SK-N-SH treated with all-trans-retinoic acid at 6 μM for 48 hours (cell line): ENCODE measurements at regions not wholly inside any gene's neighbourhood (a gene's known extent, or its start where the extent isn't known, plus 50 kb on each side); places are given as distances from the start of the nearest gene placed in this dataset.

Experiments
- ATAC-seq: fragments of 200-7000 bp; cut with Tn5 transposase; 3 replicates; pipeline ENCODE4 v1.9.1; 2020; ENCODE audit warnings: mild to moderate bottlenecking, moderate library complexity
- BACH2 ChIP-seq: fragments of 250-450 bp; sonication (Bioruptor Pico); IDR thresholded peaks from 2 replicates; pipeline ENCODE4 v1.9.0; 2021; ENCODE audit warnings: mild to moderate bottlenecking, borderline replicate concordance
- ESRRG ChIP-seq: fragments of 250-450 bp; sonication (Bioruptor Pico); IDR thresholded peaks from 2 replicates; pipeline ENCODE4 v1.6.1; 2021; ENCODE audit warnings: mild to moderate bottlenecking
- GLIS3 ChIP-seq: fragments of 250-450 bp; sonication (Bioruptor Pico); IDR thresholded peaks from 2 replicates; pipeline ENCODE4 v1.5.0; 2020; ENCODE audit warnings: mild to moderate bottlenecking, moderate library complexity
- ISL1 ChIP-seq: fragments of 250-450 bp; sonication (Bioruptor Pico); IDR thresholded peaks from 2 replicates; pipeline ENCODE4 v2.1.2; 2022; ENCODE audit warnings: mild to moderate bottlenecking, moderate library complexity
- OSR1 ChIP-seq: fragments of 250-450 bp; sonication (Bioruptor Pico); IDR thresholded peaks from 2 replicates; pipeline ENCODE4 v1.8.0; 2022; ENCODE audit warnings: moderate library complexity, mild to moderate bottlenecking, inconsistent platforms
- PPARA ChIP-seq: fragments of 250-450 bp; sonication (Bioruptor Pico); IDR thresholded peaks from 2 replicates; pipeline ENCODE4 v1.5.0; 2020; ENCODE audit warnings: mild to moderate bottlenecking, borderline replicate concordance
- TCF4 ChIP-seq: fragments of 250-450 bp; sonication (Bioruptor Pico); IDR thresholded peaks from 2 replicates; pipeline ENCODE4 v1.8.0; 2021; ENCODE audit warnings: mild to moderate bottlenecking, moderate library complexity, borderline replicate concordance
- TOX ChIP-seq: fragments of 250-450 bp; sonication (Bioruptor Pico); IDR thresholded peaks from 2 replicates; pipeline ENCODE4 v1.8.0; 2021; ENCODE audit warnings: mild to moderate bottlenecking, moderate library complexity, borderline replicate concordance
- ZC3H10 ChIP-seq: fragments of 250-450 bp; sonication (Bioruptor Pico); IDR thresholded peaks from 2 replicates; pipeline ENCODE4 v1.5.1; 2021; ENCODE audit warnings: mild to moderate bottlenecking, moderate library complexity
- ZFP30 ChIP-seq: fragments of 450-650 bp; formaldehyde crosslinking; IDR thresholded peaks from 2 replicates; pipeline ENCODE4 v1.5.0; 2022; ENCODE audit warnings: mild to moderate bottlenecking, moderate library complexity
- ZNF565 ChIP-seq: fragments of 450-650 bp; formaldehyde crosslinking; conservative IDR thresholded peaks from 2 replicates; pipeline ENCODE4 v1.5.0; 2020; ENCODE audit warnings: low read depth, mild to moderate bottlenecking, moderate library complexity
- ZNF8 ChIP-seq: fragments of 450-650 bp; formaldehyde crosslinking; IDR thresholded peaks from 2 replicates; pipeline ENCODE4 v1.5.0; 2020; ENCODE audit warnings: mild to moderate bottlenecking, moderate library complexity
- TF ChIP-seq, protein P1 (sequence below): fragments of 250-450 bp; sonication (Bioruptor Pico); IDR thresholded peaks from 2 replicates; pipeline ENCODE4 v1.5.1; 2021; ENCODE audit warnings: mild to moderate bottlenecking, moderate library complexity
- TF ChIP-seq, protein P2 (sequence below): fragments of 250-450 bp; sonication (Bioruptor Pico); IDR thresholded peaks from 2 replicates; pipeline ENCODE4 v1.8.0; 2020; ENCODE audit warnings: mild to moderate bottlenecking, moderate library complexity, borderline replicate concordance
- TF ChIP-seq, protein P3 (sequence below): fragments of 250-450 bp; sonication (Bioruptor Pico); IDR thresholded peaks from 2 replicates; pipeline ENCODE4 v1.5.1; 2020; ENCODE audit warnings: low read depth, mild to moderate bottlenecking, moderate library complexity
- TF ChIP-seq, protein P4 (sequence below): fragments of 250-450 bp; sonication (Bioruptor Pico); IDR thresholded peaks from 2 replicates; pipeline ENCODE4 v1.5.0; 2020; ENCODE audit warnings: mild to moderate bottlenecking, moderate library complexity
- TF ChIP-seq, protein P5 (sequence below): fragments of 250-450 bp; sonication (Bioruptor Pico); IDR thresholded peaks from 2 replicates; pipeline ENCODE4 v1.8.0; 2021; ENCODE audit warnings: low read depth, mild to moderate bottlenecking, moderate library complexity, borderline replicate concordance

DNA sequence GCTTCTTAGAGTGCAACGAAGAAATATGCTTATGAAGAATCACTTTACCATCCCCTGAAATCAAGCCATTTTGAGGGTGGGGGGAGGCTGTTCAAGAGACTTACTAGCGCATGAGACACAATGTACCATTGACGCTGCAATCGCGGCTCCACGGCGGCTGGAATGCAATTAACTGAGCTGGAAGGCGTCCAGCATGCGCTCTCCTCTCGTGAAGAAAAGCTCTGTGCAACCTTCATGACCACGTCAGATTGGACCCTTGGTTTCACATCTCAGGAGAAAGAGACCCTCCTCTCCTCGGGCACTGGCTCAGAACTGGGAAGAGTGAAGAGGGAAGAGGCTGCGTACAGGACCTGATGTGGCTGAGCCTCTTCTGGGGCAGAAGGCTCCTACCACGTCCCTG, 138.5 kb upstream of the IRX2 start:
- no peak for ATAC-seq
- TF ChIP-seq TOX (CRISPR knock-in tag), result no peak
- no peak for TF ChIP-seq ESRRG (CRISPR knock-in tag)
- TF ChIP-seq ZNF565 (CRISPR knock-in tag), result no peak
- TF ChIP-seq BACH2, result no peak
- TF ChIP-seq ZC3H10 (CRISPR knock-in tag), result no peak
- no peak for TF ChIP-seq PPARA (CRISPR knock-in tag)
- TF ChIP-seq TCF4, result no peak
- TF ChIP-seq, protein P1, sequence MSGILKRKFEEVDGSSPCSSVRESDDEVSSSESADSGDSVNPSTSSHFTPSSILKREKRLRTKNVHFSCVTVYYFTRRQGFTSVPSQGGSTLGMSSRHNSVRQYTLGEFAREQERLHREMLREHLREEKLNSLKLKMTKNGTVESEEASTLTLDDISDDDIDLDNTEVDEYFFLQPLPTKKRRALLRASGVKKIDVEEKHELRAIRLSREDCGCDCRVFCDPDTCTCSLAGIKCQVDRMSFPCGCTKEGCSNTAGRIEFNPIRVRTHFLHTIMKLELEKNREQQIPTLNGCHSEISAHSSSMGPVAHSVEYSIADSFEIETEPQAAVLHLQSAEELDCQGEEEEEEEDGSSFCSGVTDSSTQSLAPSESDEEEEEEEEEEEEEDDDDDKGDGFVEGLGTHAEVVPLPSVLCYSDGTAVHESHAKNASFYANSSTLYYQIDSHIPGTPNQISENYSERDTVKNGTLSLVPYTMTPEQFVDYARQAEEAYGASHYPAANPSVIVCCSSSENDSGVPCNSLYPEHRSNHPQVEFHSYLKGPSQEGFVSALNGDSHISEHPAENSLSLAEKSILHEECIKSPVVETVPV (CRISPR knock-in tag), result no peak
- TF ChIP-seq ZNF8, result no peak
- TF ChIP-seq, protein P2, sequence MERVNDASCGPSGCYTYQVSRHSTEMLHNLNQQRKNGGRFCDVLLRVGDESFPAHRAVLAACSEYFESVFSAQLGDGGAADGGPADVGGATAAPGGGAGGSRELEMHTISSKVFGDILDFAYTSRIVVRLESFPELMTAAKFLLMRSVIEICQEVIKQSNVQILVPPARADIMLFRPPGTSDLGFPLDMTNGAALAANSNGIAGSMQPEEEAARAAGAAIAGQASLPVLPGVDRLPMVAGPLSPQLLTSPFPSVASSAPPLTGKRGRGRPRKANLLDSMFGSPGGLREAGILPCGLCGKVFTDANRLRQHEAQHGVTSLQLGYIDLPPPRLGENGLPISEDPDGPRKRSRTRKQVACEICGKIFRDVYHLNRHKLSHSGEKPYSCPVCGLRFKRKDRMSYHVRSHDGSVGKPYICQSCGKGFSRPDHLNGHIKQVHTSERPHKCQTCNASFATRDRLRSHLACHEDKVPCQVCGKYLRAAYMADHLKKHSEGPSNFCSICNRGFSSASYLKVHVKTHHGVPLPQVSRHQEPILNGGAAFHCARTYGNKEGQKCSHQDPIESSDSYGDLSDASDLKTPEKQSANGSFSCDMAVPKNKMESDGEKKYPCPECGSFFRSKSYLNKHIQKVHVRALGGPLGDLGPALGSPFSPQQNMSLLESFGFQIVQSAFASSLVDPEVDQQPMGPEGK, result no peak
- no peak for TF ChIP-seq OSR1
- TF ChIP-seq, protein P3, sequence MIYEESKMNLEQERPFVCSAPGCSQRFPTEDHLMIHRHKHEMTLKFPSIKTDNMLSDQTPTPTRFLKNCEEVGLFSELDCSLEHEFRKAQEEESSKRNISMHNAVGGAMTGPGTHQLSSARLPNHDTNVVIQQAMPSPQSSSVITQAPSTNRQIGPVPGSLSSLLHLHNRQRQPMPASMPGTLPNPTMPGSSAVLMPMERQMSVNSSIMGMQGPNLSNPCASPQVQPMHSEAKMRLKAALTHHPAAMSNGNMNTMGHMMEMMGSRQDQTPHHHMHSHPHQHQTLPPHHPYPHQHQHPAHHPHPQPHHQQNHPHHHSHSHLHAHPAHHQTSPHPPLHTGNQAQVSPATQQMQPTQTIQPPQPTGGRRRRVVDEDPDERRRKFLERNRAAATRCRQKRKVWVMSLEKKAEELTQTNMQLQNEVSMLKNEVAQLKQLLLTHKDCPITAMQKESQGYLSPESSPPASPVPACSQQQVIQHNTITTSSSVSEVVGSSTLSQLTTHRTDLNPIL (CRISPR knock-in tag), result no peak

DNA sequence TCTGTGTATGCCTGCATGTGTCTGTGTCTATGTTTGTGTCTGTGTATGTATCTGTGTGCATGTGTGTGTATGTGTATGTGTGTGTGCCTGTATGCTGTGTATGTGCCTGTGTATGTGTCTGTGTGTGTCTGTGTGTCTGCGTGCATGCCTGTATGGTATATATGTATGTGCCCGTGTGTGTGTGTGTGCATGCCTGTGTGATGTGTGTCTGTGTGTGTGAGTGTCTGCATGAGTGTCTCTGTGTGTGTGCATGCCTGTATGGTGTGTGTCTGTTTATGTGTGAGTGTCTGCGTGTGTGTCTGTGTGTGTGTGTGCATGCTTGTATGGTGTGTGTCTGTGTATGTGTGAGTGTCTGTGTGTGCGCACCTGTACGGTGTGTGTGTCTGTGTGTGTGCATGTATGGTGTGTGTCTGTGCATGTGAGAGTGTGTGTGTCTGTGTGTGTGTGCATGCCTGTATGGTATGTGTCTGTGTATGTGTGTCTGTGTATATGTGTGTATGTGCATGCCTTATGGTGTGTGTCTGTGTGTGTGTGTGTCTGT, 137.1 kb upstream of the IRX2 start:
- no peak for ATAC-seq
- TF ChIP-seq OSR1, result no peak
- TF ChIP-seq ZFP30 (CRISPR knock-in tag), result no peak

DNA sequence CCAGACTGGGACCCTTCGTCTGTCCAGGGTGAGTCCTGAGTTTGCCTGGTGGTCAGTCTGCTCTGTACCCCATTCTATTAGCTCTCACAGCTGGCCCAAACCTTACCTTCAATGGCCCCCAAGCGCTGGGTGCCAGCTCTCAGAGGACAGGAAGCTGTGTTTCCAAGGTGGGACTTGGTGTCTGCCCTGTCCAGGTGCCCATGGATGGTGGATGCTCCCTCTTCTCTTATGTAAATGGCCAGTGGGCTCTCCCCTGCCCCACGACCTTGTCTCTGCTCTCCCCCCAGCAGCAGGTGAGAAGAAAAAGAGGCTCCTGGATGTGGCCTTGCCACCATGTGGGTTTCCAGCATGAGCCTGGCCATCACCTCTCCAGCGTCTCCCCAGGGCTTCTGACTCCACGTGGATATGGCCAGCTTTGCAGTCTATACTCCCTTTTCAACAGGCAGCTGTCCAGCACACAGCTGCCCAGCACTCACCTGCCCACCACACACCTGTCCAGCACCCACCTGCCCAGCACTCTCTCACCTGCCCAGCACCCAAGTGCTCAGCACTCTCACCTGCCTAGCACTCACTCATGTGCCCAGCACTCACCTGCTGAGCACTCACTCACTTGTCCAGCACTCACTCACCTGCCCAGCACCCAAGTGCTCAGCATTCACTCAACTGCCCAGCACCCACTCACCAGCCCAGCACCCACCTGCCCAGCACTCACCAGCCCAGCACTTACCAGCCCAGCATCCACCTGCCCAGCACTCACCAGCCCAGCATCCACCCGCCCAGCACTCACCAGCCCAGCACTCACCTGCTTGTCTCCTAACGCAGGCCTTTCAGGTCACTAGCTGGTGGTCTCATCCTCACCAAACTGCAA, 136.2 kb upstream of the IRX2 start:
- no peak for ATAC-seq

DNA sequence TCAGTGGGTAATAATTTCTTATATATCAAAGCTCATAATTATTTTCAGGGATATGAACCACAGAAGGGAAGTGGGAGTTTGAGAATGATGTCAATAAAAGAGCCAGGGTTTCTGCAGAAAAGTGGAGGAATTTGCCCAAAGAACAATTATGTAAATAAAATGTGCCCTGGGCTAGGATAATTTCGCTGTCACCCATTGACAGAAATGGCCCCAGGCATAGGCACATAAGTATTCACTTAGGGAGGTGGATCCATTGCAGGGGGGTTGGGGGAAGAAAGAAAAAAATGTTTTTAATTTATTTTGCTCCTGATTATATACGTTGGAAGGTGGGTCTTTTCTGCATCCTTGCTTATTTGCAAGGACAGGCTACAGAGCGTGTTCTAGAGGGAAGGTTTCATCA, 135.1 kb upstream of the IRX2 start:
- no peak for TF ChIP-seq TCF4
- no peak for TF ChIP-seq TOX (CRISPR knock-in tag)
- ATAC-seq, result no peak

More for the DNA sequence above, 136.2 kb upstream of the IRX2 start:
- TF ChIP-seq OSR1 (no peak), ISL1 (CRISPR knock-in tag) (no peak), ZNF565 (CRISPR knock-in tag) (no peak), PPARA (CRISPR knock-in tag) (no peak)

DNA sequence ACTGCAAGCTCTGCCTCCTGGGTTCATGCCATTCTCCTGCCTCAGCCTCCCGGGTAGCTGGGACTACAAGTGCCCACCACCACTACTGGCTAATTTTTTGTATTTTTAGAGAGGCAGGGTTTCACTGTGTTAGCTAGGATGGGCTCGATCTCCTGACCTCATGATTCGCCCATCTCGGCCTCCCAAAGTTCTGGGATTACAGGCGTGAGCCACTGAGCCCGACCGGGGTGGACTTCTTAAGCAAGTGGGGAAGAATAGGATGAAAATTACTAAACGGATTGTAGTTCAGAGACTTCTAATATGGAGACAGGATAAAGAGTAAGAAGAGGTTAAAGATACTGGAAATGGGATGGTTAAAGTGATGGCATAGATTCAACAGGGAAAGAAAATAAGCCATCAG, 132.3 kb upstream of the IRX2 start:
- ATAC-seq, result no peak
- no peak for TF ChIP-seq TOX (CRISPR knock-in tag)
- no peak for TF ChIP-seq ZFP30 (CRISPR knock-in tag)
- TF ChIP-seq ZNF565 (CRISPR knock-in tag), result no peak

DNA sequence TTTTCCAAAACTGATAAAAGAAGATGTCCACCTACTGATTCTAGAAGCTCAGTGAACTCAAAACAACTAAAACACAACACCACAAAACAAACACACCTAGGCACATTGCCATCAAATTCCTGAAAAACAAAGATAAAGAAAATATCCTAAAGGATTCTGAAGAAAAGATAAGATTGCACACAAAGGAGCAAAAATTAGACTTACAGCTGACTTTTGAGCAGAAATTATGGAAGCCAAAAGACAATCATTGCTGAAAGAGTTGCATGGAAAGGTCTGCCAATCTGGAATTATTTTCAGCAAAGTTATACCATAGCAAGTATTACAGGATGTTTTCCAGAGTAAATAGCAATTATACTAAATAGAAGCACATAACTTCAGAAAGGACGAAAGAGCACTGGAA, 128.2 kb upstream of the IRX2 start:
- no peak for ATAC-seq
- TF ChIP-seq BACH2 (no peak), TCF4 (no peak), TOX (CRISPR knock-in tag) (no peak), ZC3H10 (CRISPR knock-in tag) (no peak), GLIS3 (CRISPR knock-in tag) (no peak)
- TF ChIP-seq, protein P2, result no peak
- TF ChIP-seq, protein P3 (CRISPR knock-in tag), result no peak
- TF ChIP-seq, protein P4, sequence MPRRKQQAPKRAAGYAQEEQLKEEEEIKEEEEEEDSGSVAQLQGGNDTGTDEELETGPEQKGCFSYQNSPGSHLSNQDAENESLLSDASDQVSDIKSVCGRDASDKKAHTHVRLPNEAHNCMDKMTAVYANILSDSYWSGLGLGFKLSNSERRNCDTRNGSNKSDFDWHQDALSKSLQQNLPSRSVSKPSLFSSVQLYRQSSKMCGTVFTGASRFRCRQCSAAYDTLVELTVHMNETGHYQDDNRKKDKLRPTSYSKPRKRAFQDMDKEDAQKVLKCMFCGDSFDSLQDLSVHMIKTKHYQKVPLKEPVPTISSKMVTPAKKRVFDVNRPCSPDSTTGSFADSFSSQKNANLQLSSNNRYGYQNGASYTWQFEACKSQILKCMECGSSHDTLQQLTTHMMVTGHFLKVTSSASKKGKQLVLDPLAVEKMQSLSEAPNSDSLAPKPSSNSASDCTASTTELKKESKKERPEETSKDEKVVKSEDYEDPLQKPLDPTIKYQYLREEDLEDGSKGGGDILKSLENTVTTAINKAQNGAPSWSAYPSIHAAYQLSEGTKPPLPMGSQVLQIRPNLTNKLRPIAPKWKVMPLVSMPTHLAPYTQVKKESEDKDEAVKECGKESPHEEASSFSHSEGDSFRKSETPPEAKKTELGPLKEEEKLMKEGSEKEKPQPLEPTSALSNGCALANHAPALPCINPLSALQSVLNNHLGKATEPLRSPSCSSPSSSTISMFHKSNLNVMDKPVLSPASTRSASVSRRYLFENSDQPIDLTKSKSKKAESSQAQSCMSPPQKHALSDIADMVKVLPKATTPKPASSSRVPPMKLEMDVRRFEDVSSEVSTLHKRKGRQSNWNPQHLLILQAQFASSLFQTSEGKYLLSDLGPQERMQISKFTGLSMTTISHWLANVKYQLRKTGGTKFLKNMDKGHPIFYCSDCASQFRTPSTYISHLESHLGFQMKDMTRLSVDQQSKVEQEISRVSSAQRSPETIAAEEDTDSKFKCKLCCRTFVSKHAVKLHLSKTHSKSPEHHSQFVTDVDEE (CRISPR knock-in tag), result no peak
- TF ChIP-seq, protein P5, sequence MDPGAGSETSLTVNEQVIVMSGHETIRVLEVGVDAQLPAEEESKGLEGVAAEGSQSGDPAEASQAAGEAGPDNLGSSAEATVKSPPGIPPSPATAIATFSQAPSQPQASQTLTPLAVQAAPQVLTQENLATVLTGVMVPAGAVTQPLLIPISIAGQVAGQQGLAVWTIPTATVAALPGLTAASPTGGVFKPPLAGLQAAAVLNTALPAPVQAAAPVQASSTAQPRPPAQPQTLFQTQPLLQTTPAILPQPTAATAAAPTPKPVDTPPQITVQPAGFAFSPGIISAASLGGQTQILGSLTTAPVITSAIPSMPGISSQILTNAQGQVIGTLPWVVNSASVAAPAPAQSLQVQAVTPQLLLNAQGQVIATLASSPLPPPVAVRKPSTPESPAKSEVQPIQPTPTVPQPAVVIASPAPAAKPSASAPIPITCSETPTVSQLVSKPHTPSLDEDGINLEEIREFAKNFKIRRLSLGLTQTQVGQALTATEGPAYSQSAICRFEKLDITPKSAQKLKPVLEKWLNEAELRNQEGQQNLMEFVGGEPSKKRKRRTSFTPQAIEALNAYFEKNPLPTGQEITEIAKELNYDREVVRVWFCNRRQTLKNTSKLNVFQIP (CRISPR knock-in tag), result no peak
